ENCODE measurements at regions not wholly inside any gene's neighbourhood (a gene's known extent, or its start where the extent isn't known, plus 50 kb on each side); places are given as distances from the start of the nearest gene placed in this dataset.

DNA sequence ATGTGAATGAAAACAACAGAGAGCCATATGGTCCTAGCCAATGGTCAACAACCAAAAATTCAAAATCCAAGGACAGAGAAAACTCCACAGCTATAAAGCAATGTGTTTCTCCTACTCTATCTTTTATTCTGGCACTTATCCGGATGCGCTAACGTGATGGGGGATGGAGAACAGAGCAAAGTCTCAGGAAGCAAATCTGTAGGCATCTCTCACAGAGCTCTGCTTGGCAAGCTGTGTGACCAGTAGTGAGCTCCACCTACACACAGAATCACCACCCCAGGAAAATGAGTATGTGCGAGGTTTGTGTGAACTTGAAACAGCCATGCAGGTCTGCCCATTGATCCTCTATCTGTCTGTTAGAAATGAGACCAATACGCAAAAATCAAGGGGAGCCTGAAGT is 584.3 kb downstream of the BCL11A start (continued):
- TF ChIP-seq EZH2 (IDR thresholded peaks at IDR 0.05; ENCODE audit: borderline replicate concordance, control insufficient read depth, low read depth, low read length) = no peak

- TF ChIP-seq SMAD1 (IDR thresholded peaks at IDR 0.05; ENCODE audit: low read depth, partially characterized antibody) (no peak), CHD1 (IDR thresholded peaks at IDR 0.05; ENCODE audit: low read depth, low read length) (no peak), KLF5 (IDR thresholded peaks at IDR 0.05; ENCODE audit: partially characterized antibody) (no peak), ZNF384 (IDR thresholded peaks at IDR 0.05; ENCODE audit: borderline replicate concordance, low read depth, low read length) (no peak), STAT3 (IDR thresholded peaks at IDR 0.05; ENCODE audit: low read depth, low read length) (no peak), MEF2A (IDR thresholded peaks at IDR 0.05; ENCODE audit: insufficient read depth, low read depth, low read length) (no peak), YBX1 (IDR thresholded peaks at IDR 0.05) (no peak), ZBTB33 (IDR thresholded peaks at IDR 0.05) (no peak), TAF1 (IDR thresholded peaks at IDR 0.05; ENCODE audit: borderline replicate concordance, low read depth, low read length) (no peak), SIN3A (IDR thresholded peaks at IDR 0.05; ENCODE audit: low read depth, low read length) (no peak), PML (IDR thresholded peaks at IDR 0.05; ENCODE audit: low read length) (no peak), IKZF1 (conservative IDR thresholded peaks at IDR 0.05) (no peak)
- TF ChIP-seq, protein P1, sequence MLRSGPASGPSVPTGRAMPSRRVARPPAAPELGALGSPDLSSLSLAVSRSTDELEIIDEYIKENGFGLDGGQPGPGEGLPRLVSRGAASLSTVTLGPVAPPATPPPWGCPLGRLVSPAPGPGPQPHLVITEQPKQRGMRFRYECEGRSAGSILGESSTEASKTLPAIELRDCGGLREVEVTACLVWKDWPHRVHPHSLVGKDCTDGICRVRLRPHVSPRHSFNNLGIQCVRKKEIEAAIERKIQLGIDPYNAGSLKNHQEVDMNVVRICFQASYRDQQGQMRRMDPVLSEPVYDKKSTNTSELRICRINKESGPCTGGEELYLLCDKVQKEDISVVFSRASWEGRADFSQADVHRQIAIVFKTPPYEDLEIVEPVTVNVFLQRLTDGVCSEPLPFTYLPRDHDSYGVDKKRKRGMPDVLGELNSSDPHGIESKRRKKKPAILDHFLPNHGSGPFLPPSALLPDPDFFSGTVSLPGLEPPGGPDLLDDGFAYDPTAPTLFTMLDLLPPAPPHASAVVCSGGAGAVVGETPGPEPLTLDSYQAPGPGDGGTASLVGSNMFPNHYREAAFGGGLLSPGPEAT (IDR thresholded peaks at IDR 0.05; ENCODE audit: low read depth) = no peak
- TF ChIP-seq, protein P2, sequence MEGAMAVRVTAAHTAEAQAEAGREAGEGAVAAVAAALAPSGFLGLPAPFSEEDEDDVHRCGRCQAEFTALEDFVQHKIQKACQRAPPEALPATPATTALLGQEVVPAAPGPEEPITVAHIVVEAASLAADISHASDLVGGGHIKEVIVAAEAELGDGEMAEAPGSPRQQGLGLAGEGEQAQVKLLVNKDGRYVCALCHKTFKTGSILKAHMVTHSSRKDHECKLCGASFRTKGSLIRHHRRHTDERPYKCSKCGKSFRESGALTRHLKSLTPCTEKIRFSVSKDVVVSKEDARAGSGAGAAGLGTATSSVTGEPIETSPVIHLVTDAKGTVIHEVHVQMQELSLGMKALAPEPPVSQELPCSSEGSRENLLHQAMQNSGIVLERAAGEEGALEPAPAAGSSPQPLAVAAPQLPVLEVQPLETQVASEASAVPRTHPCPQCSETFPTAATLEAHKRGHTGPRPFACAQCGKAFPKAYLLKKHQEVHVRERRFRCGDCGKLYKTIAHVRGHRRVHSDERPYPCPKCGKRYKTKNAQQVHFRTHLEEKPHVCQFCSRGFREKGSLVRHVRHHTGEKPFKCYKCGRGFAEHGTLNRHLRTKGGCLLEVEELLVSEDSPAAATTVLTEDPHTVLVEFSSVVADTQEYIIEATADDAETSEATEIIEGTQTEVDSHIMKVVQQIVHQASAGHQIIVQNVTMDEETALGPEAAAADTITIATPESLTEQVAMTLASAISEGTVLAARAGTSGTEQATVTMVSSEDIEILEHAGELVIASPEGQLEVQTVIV (IDR thresholded peaks at IDR 0.05; ENCODE audit: borderline replicate concordance, partially characterized antibody) = no peak
- POLR2A ChIA-PET = no interaction called here
Measured at GRCh38 chr2:59968441-59968840, 585.0 kb downstream of the BCL11A start.

More at GRCh38 chr2:59968441-59968840, 585.0 kb downstream of the BCL11A start:
- H3K79me2 ChIP-seq (ENCODE audit: control insufficient read depth, insufficient read depth, low read length) = no peaks in the 10 kb centered on the region
- 0% methylated on average over 1 of the region's 1 CpG for WGBS (ENCODE audit: insufficient coverage, insufficient replicate concordance, low lambda C conversion rate, missing lambda C conversion rate)
- no peaks in the 10 kb centered on the region; a peak in 1 of 4 replicates for H3K27me3 ChIP-seq (replicated peaks in 1 of 2; ENCODE audit: control insufficient read depth in 2 of 2, insufficient read depth in 2 of 2, low read length in 1 of 2)
- H3K4me3 ChIP-seq = no peak overlapping the region
- no peaks in the 10 kb centered on the region for H4K20me1 ChIP-seq (ENCODE audit: control insufficient read depth, insufficient read depth)
- in situ Hi-C loops (cut with MboI) (no loop called here), intact Hi-C loops (cut with micrococcal nuclease; ENCODE audit: unreplicated experiment) (no loop called here)
- CTCF ChIA-PET = no interaction called here
- H3K9me3 ChIP-seq (replicated peaks; ENCODE audit: control insufficient read depth, insufficient read depth, low read length) = no peaks in the 10 kb centered on the region
- H3K36me3 ChIP-seq (ENCODE audit: control insufficient read depth in 2 of 2, insufficient read depth in 2 of 2, low read length in 1 of 2) = no peaks in the 10 kb centered on the region
- ATAC-seq (no peak), DNase-seq (ENCODE audit: low read depth, low spot score) (no peak), FAIRE-seq (no peak)
- no peak overlapping the region for H2AFZ ChIP-seq (ENCODE audit: control insufficient read depth, low read depth, low read length)
- H3K4me1 ChIP-seq (ENCODE audit: control insufficient read depth, insufficient read depth, low read length) = no peaks in the 10 kb centered on the region
- BruUV-seq (replicated peaks) = no TSS peak
- H3K27ac ChIP-seq (ENCODE audit: control insufficient read depth, insufficient read depth) = no peak overlapping the region
- no peak overlapping the region for H3K9ac ChIP-seq (ENCODE audit: control insufficient read depth, insufficient read depth, low read length)
- no peak overlapping the region for H3K4me2 ChIP-seq (ENCODE audit: control insufficient read depth, insufficient read depth)
- SMC1A ChIA-PET (ENCODE audit: uncharacterized antibody, unreplicated experiment) = no interaction called here
- RAD21 ChIA-PET (ENCODE audit: unreplicated experiment) = no interaction called here

Data from GM12878 (cell line).